Astrocyte of the cerebellum (primary cell): ENCODE measurements at regions not wholly inside any gene's neighbourhood (a gene's known extent, or its start where the extent isn't known, plus 50 kb on each side); places are given as distances from the start of the nearest gene placed in this dataset.

ENCODE experiments used
- DNase-seq: peaks from one replicate; pipeline ENCODE4 v3.0.0-alpha.2; 2011; ENCODE audit warnings: low read depth
- H3K4me3 ChIP-seq: 2 replicates; pipeline ENCODE4 v1.5.1; 2011; ENCODE audit warnings: mild to moderate bottlenecking, low read depth, low read length, moderate library complexity
- in situ Hi-C: cut with HindIII; loops from 2 replicates; pipeline ENCODE4 v1.10.0; 2017; ENCODE audit warnings: low sequenced_read_pairs
- TF ChIP-seq, protein P1 (sequence below): IDR thresholded peaks from 2 replicates; pipeline ENCODE4 v1.5.1; 2012; ENCODE audit warnings: low read length, low read depth, moderate library complexity, mild to moderate bottlenecking; ENCODE audit errors: missing control alignments

DNA sequence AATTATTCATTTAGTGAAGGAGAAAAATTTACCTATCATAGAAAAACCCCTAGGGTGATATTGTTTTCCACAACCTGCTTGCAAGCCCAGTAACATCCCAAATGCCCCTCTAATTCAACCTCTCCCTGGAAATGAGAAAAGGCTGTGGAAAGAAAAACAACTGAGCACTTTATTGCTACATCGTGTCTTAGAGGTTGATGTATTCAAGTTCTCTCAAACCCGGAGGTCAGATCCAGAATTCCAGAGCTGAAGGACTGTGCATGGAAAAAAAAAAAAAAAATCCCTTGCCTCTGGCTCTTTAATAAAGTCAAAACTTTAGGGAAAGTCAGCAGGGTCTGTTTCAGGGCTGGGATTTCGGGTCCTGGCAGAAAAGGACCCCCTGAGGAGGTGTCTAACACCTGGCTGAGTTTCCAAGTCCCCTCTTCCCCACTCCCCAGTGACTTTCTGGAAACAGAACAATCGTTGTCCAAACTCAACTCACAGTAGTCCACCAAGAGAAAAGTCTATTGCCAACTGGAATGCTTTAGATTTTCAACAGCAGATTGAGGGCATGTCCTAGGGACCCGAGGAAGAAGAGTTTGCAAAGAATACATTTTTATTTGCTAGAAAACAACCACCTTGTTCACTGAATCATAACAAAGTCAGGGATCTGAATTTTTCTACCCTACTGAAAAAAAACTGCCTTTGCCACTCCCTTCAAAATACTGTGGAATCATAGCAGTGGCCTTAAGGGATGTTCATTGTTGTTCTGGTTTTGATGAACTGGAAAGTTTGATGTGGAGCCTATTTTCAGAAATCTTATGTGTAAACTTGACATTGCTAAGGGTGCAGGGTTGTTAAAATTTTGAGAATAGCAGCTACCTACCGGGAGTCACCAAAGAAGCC is 207.5 kb upstream of the ADAMTS9 start:
- TF ChIP-seq, protein P1, sequence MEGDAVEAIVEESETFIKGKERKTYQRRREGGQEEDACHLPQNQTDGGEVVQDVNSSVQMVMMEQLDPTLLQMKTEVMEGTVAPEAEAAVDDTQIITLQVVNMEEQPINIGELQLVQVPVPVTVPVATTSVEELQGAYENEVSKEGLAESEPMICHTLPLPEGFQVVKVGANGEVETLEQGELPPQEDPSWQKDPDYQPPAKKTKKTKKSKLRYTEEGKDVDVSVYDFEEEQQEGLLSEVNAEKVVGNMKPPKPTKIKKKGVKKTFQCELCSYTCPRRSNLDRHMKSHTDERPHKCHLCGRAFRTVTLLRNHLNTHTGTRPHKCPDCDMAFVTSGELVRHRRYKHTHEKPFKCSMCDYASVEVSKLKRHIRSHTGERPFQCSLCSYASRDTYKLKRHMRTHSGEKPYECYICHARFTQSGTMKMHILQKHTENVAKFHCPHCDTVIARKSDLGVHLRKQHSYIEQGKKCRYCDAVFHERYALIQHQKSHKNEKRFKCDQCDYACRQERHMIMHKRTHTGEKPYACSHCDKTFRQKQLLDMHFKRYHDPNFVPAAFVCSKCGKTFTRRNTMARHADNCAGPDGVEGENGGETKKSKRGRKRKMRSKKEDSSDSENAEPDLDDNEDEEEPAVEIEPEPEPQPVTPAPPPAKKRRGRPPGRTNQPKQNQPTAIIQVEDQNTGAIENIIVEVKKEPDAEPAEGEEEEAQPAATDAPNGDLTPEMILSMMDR: no peak
- H3K4me3 ChIP-seq: no peak overlapping the region
- no peak for DNase-seq
- in situ Hi-C loops: no loop called here

DNA sequence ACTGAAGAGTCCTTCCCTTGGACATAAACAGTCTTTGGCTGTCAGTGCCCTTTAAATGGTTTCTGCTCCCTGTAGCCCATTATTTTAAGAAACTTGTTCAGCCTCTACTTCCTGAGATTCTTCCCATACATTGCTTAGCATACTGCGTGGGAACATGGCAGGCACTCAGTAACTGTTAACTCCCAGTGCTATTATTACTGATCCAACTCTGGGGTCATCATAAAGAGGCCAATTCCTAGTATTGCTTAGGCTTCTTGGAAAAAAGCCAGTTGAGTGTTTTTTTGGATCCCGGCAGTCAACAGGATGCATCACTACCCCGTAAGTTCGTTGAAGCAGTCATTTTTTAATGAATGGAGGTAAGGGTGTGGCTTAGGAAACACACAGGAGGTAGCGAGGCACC is 206.2 kb upstream of the ADAMTS9 start:
- TF ChIP-seq, protein P1: no peak
- H3K4me3 ChIP-seq: no peak overlapping the region
- no peak for DNase-seq
- in situ Hi-C loops: no loop called here

DNA sequence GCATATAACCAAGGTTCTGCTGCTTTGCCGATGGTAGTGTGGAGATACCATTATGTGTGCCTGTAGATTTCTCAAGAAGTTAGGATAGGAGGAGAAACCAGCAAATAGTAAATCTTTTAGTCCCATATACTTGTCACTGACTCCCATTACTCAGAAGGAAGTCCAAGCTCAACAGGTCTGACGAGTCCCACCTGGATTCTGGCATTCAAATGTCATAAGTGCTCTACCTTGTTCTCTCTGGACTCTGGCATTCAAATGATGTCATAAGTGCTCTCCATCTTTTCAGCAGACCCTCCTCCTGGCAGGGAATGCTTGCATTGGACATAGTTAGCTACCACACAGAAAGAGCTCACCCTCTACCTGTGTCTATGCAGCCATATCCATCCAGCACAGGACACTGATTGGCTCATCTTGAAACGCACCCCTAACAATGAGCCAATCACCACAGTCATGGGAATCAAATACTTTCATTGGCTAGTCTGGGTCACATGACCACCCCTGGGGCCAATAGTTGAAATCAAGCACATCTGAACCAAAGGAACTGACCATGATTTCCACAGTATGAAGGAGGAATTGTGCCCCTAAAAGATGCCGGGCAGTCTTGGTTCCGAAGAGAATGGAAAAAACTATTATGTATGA is 205.0 kb upstream of the ADAMTS9 start:
- in situ Hi-C loops: no loop called here
- H3K4me3 ChIP-seq: no peak overlapping the region
- no peak for DNase-seq
- TF ChIP-seq, protein P1: no peak

- in situ Hi-C loops: no loop called here
- DNase-seq: no peak
- H3K4me3 ChIP-seq: no peak overlapping the region
- TF ChIP-seq, protein P1: no peak
These were observed 203.2 kb upstream of the ADAMTS9 start for GRCh38 chr3:64891021-64891420.

DNA sequence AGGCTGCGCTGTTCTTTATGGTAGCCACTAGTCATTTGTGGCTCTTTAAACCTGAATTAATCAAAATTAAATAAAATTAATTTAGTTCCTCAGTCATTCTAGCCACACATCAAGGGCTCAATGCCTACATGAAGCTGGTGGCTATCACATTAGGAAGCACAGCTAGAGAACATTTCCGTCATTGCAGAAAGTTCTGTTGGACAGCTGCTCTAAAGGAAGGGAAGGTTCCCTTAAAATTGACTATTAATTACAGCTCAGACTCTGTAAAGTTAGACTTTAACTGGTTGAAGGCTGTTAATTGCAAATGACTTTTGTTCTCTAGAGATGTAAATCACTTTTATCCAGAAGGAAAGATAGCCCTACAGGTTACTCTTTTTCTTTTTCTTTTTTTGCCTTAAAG is 202.7 kb upstream of the ADAMTS9 start:
- in situ Hi-C loops: no loop called here
- DNase-seq: no peak
- TF ChIP-seq, protein P1: no peak

GRCh38 chr3:64890006-64890405 is 202.2 kb upstream of the ADAMTS9 start:
- TF ChIP-seq, protein P1: no peak
- in situ Hi-C loops: no loop called here
- H3K4me3 ChIP-seq: no peak overlapping the region
- no peak for DNase-seq

More for the DNA sequence above, 202.7 kb upstream of the ADAMTS9 start:
- no peak overlapping the region for H3K4me3 ChIP-seq
